Prostate gland (tissue), 2 donors: ENCODE measurements at regions not wholly inside any gene's neighbourhood (a gene's known extent, or its start where the extent isn't known, plus 50 kb on each side); places are given as distances from the start of the nearest gene placed in this dataset.

Source experiments
- POLR2A ChIP-seq: fragments of 450-650 bp; IDR thresholded peaks from one replicate; pipeline ENCODE4 v1.6.1; 2016; ENCODE audit warnings: antibody characterized with exemption, mild to moderate bottlenecking
- TF ChIP-seq, protein P1 (sequence below), 4 experiments: fragments of 200-600 bp in 2 of 4; fragments of 450-650 bp in 2 of 4; sonication (generic) in 2 of 4; IDR thresholded peaks; 1 replicate in 3 of 4; 2 replicates in 1 of 4; pipeline ENCODE4 v1.5.1; 2016 to 2019; ENCODE audit warnings: antibody characterized with exemption in 4 of 4, mild to moderate bottlenecking in 2 of 4, moderate library complexity in 2 of 4

DNA sequence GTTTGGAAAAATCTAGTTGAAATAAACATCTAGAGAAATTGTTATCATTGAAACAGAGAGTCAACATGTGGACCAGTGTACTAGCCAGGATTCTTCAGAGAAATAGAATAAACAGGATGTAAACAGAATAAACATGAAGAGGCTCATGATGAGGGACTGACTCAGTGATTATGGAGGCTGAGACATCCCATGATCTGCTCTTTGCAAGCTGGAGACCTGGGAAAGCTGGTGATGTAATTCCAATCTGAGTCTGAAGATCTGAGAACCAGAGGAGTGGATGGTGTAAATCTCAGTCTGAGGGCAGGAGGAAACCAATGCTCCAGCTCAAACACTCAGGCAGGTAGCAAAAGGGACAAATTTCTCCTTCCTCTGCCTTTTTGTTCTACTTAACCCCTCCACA, 62.9 kb upstream of the FAM180A start:
- TF ChIP-seq, protein P1, sequence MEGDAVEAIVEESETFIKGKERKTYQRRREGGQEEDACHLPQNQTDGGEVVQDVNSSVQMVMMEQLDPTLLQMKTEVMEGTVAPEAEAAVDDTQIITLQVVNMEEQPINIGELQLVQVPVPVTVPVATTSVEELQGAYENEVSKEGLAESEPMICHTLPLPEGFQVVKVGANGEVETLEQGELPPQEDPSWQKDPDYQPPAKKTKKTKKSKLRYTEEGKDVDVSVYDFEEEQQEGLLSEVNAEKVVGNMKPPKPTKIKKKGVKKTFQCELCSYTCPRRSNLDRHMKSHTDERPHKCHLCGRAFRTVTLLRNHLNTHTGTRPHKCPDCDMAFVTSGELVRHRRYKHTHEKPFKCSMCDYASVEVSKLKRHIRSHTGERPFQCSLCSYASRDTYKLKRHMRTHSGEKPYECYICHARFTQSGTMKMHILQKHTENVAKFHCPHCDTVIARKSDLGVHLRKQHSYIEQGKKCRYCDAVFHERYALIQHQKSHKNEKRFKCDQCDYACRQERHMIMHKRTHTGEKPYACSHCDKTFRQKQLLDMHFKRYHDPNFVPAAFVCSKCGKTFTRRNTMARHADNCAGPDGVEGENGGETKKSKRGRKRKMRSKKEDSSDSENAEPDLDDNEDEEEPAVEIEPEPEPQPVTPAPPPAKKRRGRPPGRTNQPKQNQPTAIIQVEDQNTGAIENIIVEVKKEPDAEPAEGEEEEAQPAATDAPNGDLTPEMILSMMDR (IDR thresholded peaks at IDR 0.05) = no peak
- no peak for TF ChIP-seq POLR2A
